NCI-H510A treated with DMSO at 0.1 percent for 48 hours (cell line): ENCODE measurements at regions not wholly inside any gene's neighbourhood (a gene's known extent, or its start where the extent isn't known, plus 50 kb on each side); places are given as distances from the start of the nearest gene placed in this dataset.
A peak's percentile ranks its signal among the peaks of the same experiment; 100 is the strongest.

Experiments used
- DNase-seq: peaks from one replicate; lab custom pipeline; 2025; lab: John Stamatoyannopoulos, UW

DNA sequence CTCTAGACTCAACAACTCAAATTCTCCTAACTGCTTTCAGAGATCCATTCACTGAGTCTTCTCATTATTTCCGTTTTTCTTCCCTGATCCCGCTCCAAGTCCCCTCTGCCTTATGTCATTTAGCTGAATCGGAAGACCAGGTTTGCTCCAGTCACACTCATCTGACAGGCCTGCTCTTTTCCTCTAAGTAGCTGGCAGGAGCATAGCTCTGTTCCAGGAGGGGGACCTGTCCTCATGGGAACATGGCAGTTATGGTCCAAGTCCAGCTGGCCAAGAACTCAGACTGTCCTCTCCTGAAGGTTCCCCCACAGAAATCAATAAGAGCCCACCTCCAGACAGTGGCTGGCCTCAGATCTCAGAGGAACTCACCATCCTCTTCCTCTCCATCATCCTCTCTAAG is 130.9 kb upstream of the SERP2 start:
- DNase-seq = no peak

DNA sequence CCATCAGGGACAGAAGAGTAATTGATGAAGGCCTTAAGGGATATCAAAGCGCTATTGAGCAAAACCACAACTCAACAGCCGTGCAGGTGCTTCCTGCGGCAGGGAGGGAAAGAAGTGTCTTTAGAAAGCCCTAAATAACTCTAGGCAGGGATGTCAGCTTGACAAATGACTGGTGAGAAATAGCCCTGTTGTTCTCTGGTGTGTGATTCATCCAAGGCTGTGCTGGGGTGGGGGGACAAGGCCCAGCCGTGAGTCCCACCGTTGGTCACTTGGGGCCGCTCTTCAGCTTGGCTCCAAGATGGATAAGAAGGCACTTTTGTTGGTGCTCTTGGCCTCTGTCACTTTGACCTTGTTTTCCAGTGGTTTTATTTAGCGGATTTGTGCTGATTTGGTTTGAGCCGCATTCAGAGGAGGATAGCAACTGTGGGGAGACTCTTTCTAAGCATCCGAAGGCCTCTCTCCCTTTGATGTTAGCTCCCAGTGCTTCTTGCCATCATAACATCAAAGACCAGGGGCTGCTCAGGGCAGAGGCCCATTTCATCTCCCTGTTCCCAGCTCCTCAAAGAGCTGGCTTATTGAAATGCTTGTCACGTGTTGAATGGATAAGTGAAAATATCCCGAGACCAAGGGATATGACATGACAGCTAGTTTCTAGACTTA is 130.3 kb upstream of the SERP2 start:
- peak; percentile 33 for DNase-seq

DNA sequence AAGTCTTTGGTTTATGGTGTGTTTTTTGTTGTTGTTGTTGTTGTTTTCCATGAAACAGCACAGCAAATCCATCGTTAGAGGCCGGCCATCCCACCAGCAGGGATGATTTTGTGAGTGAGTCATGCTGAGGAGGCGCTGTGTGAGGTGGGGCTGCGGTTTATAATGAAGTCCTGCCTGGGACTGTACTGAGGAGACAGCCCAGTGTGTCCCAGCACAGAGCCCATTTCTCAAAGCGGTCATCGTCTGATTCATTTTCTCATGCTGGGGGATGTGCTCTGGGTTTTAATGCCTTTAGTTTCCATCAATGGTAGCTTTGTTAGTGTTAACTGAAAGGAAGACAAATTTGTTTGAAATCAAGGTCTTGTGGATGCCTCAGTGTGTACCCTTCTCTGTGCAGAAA is 129.3 kb upstream of the SERP2 start:
- DNase-seq = no peak

DNA sequence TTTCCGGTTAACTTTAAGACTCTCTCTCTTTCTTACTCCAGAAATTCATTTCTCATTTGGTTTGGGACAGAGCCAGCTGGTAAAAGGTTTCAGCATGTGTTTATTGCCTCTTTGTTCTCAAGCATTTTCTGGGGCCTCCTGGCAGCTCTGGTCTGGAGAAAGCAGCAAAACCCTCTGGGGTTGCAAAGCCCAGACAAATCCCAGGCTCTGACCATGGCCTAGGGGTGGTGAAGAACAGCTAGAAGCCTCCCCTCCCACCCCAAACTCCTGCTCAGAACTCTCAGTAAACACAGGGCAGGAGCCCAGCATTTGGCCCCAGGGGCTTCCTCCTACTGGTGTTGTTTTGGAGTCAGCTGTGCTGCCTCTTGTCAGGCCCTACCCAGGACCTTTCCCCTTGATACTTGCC is 124.2 kb upstream of the SERP2 start:
- DNase-seq = no peak

DNA sequence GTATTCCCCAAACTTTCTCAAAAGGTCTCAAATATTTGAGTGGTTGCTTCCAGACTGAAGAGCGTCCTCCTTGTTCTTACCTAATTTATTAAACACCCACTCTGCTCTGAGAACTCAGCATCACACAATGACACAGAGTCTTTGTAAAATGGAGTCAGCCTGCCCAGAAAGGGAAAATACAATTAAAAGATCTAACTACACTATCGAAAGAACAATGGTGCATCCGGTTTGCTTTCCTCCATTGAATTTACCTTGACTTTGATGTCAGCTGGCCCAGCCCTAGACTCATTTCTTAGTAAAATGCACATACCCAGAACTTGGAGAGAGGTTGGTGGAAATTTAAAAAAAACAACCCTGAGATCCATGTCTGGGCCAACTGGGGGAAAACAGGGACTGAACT is 120.7 kb upstream of the SERP2 start:
- DNase-seq = no peak

DNA sequence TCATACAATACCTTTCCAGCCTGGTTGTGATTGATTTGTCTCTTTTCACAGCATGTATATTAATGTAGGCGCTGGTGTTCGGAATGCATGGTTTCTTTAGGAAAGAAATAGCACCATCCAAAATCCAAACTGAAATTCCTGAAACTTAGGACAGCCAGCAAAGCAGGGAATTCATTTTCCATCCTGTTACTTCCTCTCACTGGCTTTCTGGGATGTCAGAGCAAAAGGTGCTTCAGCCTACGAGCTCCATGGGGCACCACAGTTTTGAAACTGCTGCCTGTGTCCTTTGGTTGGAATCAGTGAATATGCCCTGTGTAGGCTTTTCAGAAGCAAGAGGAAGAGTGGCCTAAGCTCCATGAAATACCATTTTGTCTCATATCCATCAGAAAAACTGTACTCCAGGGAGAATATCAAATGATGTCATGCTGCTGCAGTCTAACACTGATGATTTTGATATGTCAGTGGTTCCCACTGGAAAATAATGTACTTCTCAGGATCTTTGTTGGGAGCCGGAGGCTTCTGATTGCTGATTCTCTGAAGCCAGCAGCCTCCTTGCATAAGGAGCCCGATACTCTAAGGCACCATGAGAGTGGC is 117.8 kb upstream of the SERP2 start:
- no peak for DNase-seq

DNA sequence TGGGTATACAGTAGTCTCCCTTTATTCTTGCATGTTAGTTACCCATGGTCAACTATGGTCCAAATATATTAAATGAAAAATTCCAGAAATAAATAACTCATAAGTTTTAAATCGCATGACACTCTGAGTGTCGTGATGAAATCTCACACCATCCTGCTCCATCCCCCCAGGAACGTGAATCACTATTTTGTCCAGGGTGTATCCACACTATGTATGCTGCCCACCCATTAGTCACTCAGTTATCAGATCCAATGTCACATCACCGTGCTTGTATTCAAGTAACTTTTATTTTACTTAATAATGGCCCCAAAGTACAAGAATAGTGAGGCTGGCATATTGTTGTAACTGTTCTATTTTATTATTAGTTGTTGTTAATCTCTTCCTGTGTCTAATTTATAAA is 115.8 kb upstream of the SERP2 start:
- no peak for DNase-seq

DNA sequence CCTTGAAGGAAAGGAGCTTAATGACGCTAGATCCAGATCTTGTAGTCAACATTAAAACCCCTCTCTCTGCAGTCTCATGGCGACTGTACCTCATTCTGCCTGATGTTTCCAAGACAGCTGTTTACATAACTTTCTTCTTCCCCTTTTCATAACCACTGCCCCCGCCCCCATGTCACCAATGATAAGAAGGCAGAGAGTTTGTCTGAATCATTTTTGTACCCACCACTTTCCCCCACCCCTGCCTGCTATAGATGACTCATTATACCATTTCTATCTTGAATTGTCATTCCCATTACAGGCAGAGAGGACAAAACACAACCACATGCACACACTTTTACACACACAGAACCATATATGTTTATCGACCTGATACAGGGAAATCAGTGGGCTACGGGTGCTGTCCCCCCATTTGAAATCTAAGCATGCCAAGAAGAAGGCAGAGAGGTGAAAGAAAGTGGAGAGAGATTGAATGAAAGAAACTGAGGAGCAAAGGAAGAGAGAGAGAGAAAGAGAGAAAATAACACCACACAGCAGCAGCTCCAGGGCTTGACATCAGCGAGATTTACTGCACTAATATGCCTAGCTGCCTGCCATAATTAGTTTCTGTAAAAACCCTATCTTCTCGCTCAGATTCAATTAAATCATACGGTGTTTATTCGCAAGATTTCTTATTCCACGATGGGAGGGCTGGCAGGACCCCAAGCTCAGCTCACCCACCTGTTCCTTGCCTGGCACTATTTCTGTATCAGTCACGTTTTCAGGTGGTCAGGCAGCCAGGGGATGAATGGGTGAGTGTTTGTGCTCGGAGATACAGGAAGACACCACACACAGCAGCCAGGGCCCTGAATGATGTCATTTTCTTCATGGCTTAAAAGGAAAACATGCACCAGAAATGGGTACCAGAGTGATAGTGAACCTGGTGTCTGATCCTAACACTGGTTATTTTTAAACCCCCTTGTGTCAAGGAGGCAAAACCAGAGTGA is 114.3 kb upstream of the SERP2 start:
- DNase-seq = no peak

DNA sequence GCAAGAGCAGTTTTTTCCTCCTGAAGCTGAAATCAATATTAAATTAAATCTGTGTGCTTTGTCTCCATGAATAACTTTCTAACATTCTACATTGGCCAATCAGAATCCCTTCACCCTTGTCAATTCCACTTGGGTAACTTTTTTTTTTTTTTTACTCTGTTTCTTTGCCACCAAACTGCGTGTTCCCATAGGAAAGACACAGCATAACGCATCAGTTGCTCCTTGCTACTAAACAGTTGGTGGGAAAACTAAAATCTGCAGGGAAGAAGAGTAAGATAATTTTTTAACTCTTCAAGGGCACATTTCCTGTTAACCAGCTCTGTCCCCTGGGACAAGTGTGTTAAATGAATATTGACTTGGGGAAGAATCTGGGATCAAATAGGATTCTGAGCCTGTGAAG is 113.3 kb upstream of the SERP2 start:
- DNase-seq = no peak

DNA sequence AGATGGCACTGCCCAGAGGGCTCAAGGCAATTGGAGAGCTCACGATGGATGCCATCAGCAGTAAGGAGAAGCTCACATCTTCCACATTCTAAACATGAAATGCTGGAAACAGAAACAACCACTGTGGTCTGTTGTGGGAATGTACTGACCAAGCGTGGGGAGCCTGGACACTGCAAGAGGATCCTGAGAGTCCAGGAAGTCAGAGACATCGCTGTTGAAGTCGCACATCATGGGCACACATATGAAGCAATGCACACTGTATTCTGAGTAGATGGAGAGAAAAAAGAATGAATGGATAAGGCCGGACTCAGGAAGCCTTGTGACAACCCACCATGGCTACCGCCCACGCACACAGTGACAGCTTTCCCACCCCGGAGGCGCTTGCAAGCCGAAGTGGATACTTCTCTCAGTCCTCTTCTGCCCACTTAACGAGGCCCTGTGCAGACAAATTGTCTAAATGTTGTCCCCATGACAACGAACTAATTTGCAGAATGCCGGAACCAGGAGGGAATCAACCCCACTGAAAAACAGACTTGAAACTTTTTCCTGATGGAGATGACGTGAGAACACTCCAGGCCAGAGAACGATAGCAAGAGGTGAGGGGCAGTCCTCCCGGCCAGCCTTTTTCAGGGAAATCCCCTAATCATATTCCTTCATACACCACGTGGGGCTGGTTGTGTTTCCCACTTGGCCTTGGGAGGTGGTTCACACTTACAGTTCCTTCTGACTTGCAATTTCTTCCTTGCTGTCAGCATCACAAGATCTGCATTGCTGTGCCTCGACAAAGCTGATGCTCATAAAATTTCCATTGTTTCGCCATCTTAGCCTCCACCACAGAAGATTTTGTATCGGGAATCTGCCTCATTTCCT is 109.6 kb upstream of the SERP2 start:
- no peak for DNase-seq

DNA sequence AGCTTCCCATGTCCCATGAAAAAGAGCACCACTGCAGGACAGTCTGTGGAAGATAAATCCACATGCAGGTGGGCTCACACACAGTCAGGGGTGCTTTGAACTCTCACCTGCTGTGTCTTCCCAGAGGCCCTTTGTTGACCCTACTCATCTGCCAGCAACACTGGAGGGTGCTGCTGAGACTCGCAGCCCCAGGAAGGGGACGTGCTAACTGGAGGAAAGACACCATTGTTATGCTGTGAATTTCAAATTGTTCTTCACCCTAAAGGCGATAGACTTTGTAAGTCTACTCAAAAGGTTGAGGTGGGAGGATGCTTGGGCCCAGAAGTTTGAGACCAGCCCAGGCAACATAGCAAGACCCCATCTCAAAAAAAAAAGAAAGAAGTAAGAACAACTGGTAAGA is 107.3 kb upstream of the SERP2 start:
- DNase-seq = no peak

DNA sequence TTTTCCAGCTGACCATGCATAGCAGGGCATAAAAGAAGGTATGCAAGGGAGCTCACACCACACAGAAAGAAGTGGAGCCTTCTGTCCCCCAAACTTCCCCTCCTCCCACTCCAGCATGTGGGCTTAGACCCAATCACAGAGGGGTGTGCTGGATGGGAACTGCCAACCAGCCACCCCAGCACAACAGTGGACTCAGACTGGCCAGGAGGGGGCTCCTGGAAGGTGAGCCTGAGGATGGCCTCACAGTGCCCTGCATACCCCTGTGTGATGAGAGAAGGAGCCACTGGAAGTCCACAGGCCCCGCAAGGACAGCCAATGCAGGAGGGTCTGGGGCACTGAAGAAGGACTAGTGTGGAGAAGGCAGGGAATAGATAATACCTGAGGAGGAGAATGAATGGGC is 106.9 kb upstream of the SERP2 start:
- DNase-seq = no peak

DNA sequence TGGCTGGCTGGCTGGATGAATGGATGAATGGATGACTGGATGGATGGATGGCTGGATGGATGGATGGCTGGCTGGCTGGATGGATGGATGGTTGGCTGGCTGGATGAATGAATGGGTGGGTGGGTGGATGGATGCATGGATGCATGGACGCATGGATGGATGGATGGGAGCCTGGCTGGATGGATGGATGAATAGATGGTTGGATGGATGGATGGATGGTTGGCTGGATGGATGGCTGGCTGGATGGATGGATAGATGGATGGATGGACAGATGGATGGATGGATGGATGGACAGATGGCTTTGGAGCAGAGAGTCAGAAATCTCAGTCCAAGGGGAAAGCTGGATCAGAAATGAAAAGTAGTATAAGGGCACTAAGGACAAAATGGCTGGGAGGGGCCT is 106.4 kb upstream of the SERP2 start:
- DNase-seq = no peak

DNA sequence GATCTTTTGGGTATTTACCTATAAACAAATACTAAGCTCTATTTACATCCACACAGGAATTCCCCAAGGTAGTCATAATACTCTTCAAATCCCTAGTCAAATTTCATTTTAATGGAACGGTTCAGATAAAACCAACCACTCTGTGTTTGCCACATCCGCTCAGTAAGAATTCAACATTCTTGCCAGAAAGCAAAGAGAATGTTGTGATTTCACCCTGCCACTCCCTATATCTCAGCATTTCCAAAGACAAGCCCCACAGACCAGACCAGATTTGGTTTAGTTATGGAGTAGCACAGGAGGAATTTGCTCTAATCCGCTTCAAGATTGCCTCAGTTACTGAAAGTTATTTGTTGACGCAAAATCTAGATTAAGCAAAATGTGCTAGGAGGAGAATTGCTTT is 105.6 kb upstream of the SERP2 start:
- DNase-seq = no peak

DNA sequence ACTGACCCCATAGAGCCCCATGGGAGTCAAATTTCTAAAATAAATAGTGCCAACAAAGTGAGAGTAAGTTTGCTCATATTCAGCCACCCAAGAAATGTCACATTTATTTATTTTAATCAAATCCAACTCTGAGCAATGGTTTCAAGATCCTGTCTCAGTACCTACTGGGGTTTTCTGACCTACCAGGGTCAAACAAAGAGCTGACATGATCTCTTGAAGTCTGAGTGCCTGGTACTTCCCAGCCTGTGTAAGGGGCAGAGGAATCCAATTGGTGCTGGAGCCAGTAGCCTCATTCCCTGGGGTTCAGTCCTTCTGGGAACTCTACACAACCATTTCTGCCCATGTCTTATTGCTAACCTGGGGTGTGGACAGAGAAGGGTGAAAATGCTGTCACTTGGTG is 104.6 kb upstream of the SERP2 start:
- no peak for DNase-seq

DNA sequence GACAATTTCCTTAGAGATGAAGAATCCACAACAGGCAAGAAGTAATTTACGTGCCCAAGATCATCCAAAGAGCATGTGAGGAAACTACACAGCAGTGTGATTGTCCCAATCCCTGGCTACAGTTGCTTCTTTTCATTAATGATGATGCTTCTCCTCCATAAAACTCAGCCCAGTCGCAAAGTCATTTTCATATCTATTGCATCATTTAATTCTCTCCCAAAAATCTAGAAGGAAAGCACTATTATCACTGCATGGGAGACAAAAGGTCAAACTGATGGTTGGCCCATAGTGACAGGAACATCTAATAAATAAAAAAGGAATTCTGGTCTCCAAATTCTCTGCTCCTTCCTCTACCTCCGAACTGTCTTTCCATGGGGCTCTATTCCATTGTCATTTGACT is 103.5 kb upstream of the SERP2 start:
- DNase-seq = no peak

DNA sequence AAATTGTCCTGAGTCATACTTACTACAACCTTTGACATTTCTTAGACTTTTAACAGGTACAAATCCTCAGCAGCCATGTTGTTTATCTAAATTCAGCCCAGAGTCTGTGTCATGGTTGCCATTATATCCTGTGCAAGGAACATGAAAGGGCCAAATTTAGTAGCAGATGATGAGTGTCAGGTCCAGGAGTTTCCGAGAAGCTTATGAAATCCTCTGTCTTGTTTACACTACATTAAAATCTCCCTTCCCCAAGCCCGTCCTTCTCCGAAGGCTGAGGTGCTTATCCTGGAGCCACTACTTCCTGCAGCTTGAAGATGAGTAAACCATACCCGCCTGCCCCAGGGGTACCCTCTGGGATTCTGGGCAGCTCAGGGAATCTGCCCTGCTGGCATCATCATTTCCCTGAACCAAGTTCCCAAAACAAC is 102.6 kb upstream of the SERP2 start:
- DNase-seq = no peak

DNA sequence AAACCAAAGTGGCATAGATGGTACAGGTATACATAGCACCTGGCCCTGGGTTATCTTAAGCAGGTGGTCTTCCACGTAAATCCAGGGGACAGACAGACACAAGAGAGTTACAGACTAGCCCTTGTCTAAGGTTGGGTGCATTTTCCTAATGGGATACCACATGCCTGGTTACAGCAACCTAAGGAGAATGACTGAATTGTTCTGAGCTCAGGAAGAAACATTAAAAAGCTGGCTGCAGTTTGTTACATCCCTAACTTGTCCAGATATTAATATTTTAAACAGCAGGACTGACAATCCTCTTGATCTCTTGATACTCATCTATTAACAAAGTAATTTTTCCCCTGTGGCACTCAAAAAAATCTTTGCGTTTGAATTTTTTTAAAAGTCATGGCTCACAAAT is 102.2 kb upstream of the SERP2 start:
- DNase-seq = no peak

DNA sequence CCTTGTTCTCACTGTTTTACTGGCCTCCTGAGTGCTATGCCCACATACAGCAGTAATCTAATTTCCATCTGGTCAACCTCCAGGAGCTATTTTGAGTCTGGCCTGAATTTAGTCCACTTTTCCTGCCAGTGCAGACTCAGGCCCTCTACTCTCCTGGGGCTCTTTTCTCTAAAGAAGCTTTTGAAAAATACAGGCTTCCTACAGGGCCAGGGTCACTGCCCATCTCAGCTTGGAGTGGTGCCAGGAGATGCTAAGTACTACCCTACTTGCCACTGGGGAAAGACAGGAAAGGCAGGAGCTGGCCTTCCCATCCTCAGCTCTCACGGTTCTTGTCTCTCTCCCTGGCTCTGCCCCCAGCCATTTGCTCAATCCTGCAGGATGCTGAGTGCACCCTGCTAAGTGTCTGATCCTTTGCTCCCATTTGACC is 101.7 kb upstream of the SERP2 start:
- no peak for DNase-seq

DNA sequence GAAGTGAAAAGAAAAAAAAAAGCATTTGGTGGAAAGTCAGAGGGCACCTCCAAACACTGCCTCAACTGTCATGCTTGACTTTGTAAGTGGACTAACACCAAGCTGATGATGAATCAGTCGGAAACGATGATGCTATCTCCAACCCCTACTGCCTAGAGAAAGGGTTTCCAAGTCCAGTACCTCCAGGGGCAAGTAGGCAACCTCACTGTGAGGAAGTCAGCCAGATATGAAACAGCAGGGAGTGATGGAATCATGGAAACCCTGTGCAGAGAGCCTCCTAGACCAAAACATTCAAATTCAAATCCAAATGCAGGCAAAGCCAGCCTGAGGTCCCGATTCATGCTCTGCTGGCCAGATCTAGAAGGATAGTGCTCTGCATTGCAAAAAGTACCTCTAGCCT is 100.9 kb upstream of the SERP2 start:
- DNase-seq = no peak

DNA sequence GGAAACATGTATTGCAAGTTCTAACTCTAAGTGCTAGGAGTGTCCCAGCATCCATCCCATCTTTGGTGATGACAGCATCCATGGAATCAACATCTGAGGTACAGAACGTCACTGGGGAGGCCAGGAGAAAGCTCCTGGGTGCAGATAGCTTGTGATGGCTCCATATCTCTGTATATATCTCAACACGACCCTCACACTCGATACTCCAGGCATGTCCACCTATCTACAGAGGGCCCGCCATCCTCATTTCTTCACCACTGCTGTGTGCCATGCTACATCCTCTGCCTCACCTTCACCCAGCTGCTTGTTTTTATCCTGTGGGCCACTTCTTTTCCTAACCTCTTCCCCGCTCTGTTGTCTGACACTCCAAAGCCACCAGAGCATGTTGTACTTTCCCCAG is 100.4 kb upstream of the SERP2 start:
- no peak for DNase-seq
